ENCODE measurements at regions not wholly inside any gene's neighbourhood (a gene's known extent, or its start where the extent isn't known, plus 50 kb on each side); places are given as distances from the start of the nearest gene placed in this dataset.

GRCh38 chr5:91487420-91487819 lies 104.3 kb upstream of the ARRDC3 start:
- TF ChIP-seq CTCF (IDR thresholded peaks at IDR 0.05) (no peak), EZH2 (IDR thresholded peaks at IDR 0.05; ENCODE audit: borderline replicate concordance, insufficient read depth, low read depth, low read length, poor library complexity, severe bottlenecking) (no peak)

All from B cell (primary cell).